ENCODE measurements at regions not wholly inside any gene's neighbourhood (a gene's known extent, or its start where the extent isn't known, plus 50 kb on each side); places are given as distances from the start of the nearest gene placed in this dataset.
A peak's percentile ranks its signal among the peaks of the same experiment; 100 is the strongest.
"Not testable (repeated sequence)": the region's sequence is repeated elsewhere in the genome, so short reads cannot be mapped to it uniquely, and the experiment has no call there.

- Mint-ChIP-seq H3K9me3 (peaks cover 19% of the 10 kb centered on the region), H3K36me3 (ENCODE audit: low read depth) (no peaks in the 10 kb centered on the region), H3K27me3 (ENCODE audit: insufficient read depth) (no peaks in the 10 kb centered on the region; the same call in none of the 2 replicates)
Observed at GRCh38 chrX:1750267-1750666, 135.4 kb downstream of the ASMT start.

DNA sequence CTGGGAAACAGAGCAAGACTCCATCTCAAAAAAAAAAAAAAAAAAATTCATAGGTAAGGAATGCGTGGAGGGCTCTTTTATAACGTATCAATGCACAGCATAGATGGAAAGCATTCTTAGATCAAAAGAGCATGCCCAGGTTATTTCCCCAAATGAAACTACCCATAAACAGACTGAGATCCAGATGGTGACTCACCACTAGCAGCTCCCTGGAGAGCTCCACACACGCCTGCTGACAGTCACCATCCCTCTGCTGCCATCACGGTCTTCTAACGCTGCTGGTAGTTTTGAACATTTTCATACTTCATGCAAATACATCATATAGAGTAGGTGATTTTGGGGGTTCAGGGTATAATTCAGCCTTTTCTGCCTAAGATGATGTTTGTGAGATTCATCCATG, 136.9 kb downstream of the ASMT start:
- Mint-ChIP-seq H3K4me3 (peak overlapping the region; percentile 41; the same call in 1 of the 2 replicates), H3K4me1 (ENCODE audit: low read depth) (peaks cover 16% of the 10 kb centered on the region; the same call in 1 of the 2 replicates), H3K36me3 (ENCODE audit: low read depth) (no peaks in the 10 kb centered on the region), H3K27me3 (ENCODE audit: insufficient read depth) (no peaks in the 10 kb centered on the region; the same call in none of the 2 replicates), H3K27ac (no peak overlapping the region), H3K9me3 (peaks cover 27% of the 10 kb centered on the region)
- TF ChIP-seq, protein P1, sequence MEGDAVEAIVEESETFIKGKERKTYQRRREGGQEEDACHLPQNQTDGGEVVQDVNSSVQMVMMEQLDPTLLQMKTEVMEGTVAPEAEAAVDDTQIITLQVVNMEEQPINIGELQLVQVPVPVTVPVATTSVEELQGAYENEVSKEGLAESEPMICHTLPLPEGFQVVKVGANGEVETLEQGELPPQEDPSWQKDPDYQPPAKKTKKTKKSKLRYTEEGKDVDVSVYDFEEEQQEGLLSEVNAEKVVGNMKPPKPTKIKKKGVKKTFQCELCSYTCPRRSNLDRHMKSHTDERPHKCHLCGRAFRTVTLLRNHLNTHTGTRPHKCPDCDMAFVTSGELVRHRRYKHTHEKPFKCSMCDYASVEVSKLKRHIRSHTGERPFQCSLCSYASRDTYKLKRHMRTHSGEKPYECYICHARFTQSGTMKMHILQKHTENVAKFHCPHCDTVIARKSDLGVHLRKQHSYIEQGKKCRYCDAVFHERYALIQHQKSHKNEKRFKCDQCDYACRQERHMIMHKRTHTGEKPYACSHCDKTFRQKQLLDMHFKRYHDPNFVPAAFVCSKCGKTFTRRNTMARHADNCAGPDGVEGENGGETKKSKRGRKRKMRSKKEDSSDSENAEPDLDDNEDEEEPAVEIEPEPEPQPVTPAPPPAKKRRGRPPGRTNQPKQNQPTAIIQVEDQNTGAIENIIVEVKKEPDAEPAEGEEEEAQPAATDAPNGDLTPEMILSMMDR (IDR thresholded peaks at IDR 0.05) = no peak
- no peak for DNase-seq

More at GRCh38 chrX:1750267-1750666, 135.4 kb downstream of the ASMT start:
- Mint-ChIP-seq H3K27ac (no peak overlapping the region), H3K4me1 (ENCODE audit: low read depth) (peaks cover 16% of the 10 kb centered on the region; the same call in 1 of the 2 replicates), H3K4me3 (no peak overlapping the region; the same call in 1 of the 2 replicates)
- TF ChIP-seq, protein P1 (IDR thresholded peaks at IDR 0.05) = no peak
- DNase-seq = no peak

- H3K27me3 Mint-ChIP-seq (ENCODE audit: insufficient read depth); DNase-seq; H3K36me3 Mint-ChIP-seq (ENCODE audit: low read depth); H3K27ac Mint-ChIP-seq: not testable (repeated sequence)
- Mint-ChIP-seq H3K4me3 (peak overlapping the region; percentile 18; the same call in 1 of the 2 replicates), H3K4me1 (ENCODE audit: low read depth) (peaks cover 16% of the 10 kb centered on the region; the same call in 1 of the 2 replicates), H3K9me3 (peaks cover 29% of the 10 kb centered on the region)
Observed at GRCh38 chrX:1752799-1753198, 137.9 kb downstream of the ASMT start.

GRCh38 chrX:1754077-1754476, 139.2 kb downstream of the ASMT start:
- Mint-ChIP-seq H3K4me1 (ENCODE audit: low read depth) (peaks cover 16% of the 10 kb centered on the region; the same call in 1 of the 2 replicates), H3K36me3 (ENCODE audit: low read depth) (peaks cover 12% of the 10 kb centered on the region), H3K9me3 (peaks cover 40% of the 10 kb centered on the region), H3K27ac (peak overlapping the region; percentile 56; the same call in 1 of the 2 replicates), H3K4me3 (peak overlapping the region; percentile 76; the same call in 1 of the 2 replicates), H3K27me3 (ENCODE audit: insufficient read depth) (no peaks in the 10 kb centered on the region; the same call in none of the 2 replicates)
- TF ChIP-seq, protein P1 (IDR thresholded peaks at IDR 0.05) = no peak
- peak; percentile 40 for DNase-seq

GRCh38 chrX:1763294-1763693, 148.4 kb downstream of the ASMT start:
- TF ChIP-seq, protein P1 (IDR thresholded peaks at IDR 0.05) = no peak
- no peak for DNase-seq
- H3K4me3 Mint-ChIP-seq = no peak overlapping the region
- peaks cover 2% of the 10 kb centered on the region for H3K27me3 Mint-ChIP-seq (ENCODE audit: insufficient read depth)
- peaks cover 20% of the 10 kb centered on the region; the same call in 1 of the 2 replicates for H3K36me3 Mint-ChIP-seq (ENCODE audit: low read depth)
- peaks cover 47% of the 10 kb centered on the region for H3K9me3 Mint-ChIP-seq
- no peak overlapping the region for H3K27ac Mint-ChIP-seq
- H3K4me1 Mint-ChIP-seq (ENCODE audit: low read depth) = no peaks in the 10 kb centered on the region

DNA sequence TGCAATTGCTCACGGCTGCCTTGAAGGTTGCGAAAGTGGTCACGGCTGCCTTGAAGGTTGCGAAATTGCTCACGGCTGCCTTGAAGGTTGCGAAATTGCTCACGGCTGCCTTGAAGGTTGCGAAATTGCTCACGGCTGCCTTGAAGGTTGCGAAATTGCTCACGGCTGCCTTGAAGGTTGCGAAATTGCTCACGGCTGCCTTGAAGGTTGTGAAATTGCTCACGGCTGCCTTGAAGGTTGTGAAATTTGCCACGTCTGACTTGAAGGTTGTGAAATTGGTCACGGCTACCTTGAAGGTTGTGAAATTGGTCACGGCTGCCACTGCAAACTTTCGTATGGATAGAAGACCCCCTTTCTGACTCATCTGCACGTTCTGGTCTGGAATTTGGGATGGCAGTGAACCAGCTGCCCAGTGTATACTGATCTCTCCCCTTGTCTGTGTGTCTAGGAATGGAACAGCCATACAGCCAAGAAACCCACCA, 150.1 kb downstream of the ASMT start:
- not testable (repeated sequence) for DNase-seq, H3K4me3 Mint-ChIP-seq
- peaks cover 36% of the 10 kb centered on the region for H3K9me3 Mint-ChIP-seq

More for the DNA sequence above, 150.1 kb downstream of the ASMT start:
- not testable (repeated sequence) for H3K4me1 Mint-ChIP-seq (ENCODE audit: low read depth); H3K27ac Mint-ChIP-seq; H3K27me3 Mint-ChIP-seq (ENCODE audit: insufficient read depth)
- H3K36me3 Mint-ChIP-seq (ENCODE audit: low read depth) = peaks cover 15% of the 10 kb centered on the region; the same call in 1 of the 2 replicates

Data from HFFc6 (cell line).